Dedifferentiated amniotic fluid mesenchymal stem cell (primary cell): ENCODE measurements at regions not wholly inside any gene's neighbourhood (a gene's known extent, or its start where the extent isn't known, plus 50 kb on each side); places are given as distances from the start of the nearest gene placed in this dataset.

Experiments
- DNase-seq: peaks from one replicate; pipeline ENCODE4 v3.0.0-alpha.2; 2016; ENCODE audit errors: extremely low spot score

DNA sequence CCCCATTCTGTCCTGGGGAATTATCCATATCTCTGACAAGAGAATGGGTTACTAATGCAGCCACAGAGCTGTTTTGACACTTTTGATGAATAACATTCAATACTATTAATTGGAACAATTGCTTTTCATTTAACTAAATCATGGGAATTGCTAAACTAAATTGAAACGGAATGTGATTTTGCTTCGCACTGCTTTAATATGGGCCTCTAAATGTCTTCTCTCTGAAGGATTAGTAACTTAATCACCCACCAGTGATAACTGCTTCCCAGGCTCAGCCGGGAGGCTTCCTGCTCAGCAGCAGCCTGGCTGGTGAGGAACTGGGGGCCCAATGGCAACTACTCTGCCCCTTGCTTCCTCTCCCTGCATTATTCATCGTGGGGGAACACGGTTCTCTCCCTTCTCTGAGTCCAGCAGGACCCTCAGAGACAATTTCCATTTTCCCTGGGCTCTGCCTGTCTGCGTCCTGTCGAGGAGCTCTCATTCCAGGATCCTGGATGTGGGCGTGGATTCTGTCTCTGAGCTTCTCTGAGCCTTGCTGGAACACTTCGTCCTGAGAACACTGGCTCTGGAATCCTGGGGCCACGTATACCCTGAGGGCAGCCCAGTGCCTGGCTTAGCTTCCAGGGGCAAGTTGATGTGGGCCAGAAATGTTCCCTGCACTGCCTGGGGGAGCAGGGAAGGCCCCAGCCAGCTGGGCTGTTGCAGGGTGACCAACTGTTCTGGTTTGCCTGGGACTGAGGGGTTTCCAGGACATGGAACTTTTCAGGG, 308.9 kb downstream of the DHX35 start:
- no peak for DNase-seq

DNA sequence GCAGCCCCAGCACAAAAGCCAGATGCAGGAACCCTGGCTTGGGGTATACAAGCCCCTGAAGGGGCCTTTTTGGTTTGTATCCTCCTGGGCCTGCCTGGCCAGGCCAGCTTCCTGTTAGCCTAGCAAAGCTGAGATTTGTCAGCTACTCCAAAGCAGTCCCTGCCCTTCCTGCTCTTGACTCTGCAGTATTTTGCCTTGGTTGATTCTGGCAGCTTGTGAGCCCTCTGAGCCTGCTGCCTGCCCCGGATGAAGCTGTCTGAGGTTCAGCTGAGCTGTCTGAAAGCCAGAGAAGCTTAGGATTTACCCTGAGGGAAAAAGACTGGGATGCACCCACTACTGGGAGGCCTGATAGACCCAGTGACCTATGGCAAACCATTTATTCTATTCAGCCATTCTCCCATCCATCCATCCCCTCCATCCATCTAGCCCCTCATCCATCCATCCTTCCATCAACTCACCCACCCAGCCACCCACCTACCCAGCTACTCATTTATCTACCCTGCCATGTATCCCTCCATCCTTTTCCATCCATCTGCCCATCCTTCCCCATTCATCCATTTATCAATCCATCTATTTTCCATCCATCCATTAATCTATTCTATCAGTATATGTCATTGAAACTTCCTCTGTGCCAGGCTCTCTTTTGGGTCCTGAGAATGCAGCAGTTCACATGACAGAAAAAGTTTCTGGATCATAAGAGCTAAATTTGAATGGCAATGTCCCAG, 307.5 kb downstream of the DHX35 start:
- DNase-seq = no peak

GRCh38 chr20:39268981-39269461, 306.9 kb downstream of the DHX35 start:
- DNase-seq = no peak

DNA sequence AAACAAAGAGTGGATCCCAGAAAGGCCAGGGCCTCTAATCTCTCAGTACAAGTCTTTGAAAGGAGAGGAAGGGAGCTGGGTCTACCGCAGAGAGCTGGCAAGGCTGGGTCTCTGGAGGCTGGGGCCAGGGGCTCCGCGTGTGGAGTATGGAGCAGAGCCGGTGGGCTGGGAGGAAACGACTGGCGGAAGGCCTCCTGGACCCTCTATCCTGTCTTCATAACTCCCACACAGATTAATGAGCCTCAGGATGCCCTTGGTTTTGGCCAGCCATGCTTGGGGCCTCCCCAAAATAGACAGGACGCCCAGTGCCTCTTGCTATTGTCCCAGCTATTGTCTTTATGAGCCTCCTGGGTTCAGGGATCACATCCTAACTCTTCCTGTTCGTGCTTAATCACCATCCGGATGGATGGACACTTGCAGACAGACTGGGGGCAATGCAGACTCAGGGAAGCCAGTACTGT, 306.4 kb downstream of the DHX35 start:
- no peak for DNase-seq

DNA sequence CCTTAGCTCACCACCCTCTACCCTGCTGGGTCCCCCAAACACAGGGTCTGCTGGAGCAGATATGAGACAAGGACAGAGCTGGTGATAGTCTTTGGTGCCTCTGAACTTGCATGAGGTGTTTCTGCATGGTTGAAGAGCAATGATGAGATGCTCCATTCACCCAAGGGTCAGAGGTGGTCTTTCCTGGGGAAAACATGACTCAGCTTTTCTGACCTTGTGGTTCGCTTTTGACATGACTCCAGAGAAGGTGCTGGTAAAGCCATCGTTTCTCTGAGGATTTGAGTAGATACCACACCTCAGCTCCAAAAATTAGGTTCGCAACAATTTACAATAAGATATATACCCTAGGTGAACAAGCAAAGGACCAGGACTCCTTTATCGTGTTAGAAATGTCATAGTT, 304.8 kb downstream of the DHX35 start:
- DNase-seq = no peak

GRCh38 chr20:39264506-39265172, 302.5 kb downstream of the DHX35 start:
- peak; percentile 47 for DNase-seq

DNA sequence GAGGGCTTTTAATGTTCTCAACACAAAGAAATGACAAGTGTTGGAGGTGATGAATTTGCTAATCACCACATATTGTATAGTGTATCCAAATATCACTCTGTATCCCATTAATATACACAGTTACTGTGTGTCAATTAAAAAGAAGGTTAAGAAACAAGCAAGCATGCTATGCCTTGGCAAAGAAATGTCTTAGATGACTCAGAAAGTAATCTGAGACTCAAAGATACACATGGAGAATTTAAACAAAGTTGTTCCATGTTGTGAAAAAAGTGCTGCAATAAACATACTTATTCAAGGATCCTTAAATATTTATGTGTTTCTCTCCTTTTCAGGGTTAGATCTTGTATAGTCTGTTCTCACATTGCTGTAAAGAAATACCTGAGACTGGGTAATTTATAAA, 300.9 kb downstream of the DHX35 start:
- DNase-seq = no peak

- DNase-seq = no peak
These were observed 297.7 kb downstream of the DHX35 start for GRCh38 chr20:39259808-39260207.

- DNase-seq = no peak
These were observed 297.1 kb downstream of the DHX35 start for GRCh38 chr20:39259010-39259803.

GRCh38 chr20:39258253-39258652, 296.1 kb downstream of the DHX35 start:
- no peak for DNase-seq

DNA sequence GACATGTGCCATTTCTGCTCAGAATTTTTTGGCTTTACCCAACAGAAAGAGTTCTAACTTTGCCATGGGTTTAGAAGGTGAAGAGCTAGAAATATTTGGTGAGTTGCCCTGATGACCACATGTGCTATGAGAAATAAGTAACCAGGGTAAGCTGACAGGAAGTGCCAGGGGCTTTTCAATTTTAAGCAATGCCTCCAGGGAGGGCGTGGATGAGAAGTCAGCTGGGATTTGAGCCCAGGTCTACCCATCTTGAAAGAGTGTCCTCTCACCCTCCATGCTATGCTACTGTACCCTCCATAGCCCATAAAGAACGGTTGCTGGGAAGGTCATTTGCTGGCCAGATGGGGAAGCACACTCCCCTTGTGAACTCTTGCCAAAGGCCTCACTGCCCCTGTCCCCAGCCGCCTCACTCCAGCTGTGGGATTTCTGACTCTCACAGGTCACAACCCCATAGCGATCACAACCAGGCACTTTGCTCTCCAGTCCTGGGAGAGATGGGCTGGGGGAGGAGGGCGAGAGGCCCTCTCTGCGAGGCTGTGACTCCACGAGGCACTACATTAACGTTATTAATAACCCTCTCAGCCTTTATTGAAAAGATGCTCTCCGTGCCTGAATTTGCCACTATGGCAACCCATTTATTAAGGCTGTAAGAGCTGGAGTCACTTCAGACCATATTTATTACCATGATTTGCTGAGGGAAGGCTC, 291.1 kb downstream of the DHX35 start:
- DNase-seq = no peak

GRCh38 chr20:39252035-39252434, 289.9 kb downstream of the DHX35 start:
- no peak for DNase-seq

DNA sequence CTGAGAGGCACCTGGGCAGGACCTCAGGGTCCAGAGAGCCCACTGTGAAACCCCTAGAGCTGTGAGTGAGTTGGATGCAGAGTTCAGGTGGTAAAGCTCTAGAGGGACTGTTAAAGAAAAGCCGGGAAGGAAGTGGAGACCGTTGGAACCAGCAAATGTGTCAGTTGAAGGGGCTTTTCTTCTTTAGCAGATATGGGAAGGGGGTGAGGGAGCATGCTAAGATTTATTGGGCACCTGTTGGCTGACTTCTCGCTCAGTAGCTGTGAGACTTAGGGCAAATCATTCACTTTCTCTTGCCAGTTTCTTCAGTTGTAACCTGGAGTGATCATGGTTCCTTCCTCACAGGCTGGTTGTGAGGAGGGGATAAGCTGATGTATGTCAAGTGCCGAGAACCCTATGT, 287.7 kb downstream of the DHX35 start:
- no peak for DNase-seq

- DNase-seq = no peak
These were observed 286.8 kb downstream of the DHX35 start for GRCh38 chr20:39248862-39249485.

DNA sequence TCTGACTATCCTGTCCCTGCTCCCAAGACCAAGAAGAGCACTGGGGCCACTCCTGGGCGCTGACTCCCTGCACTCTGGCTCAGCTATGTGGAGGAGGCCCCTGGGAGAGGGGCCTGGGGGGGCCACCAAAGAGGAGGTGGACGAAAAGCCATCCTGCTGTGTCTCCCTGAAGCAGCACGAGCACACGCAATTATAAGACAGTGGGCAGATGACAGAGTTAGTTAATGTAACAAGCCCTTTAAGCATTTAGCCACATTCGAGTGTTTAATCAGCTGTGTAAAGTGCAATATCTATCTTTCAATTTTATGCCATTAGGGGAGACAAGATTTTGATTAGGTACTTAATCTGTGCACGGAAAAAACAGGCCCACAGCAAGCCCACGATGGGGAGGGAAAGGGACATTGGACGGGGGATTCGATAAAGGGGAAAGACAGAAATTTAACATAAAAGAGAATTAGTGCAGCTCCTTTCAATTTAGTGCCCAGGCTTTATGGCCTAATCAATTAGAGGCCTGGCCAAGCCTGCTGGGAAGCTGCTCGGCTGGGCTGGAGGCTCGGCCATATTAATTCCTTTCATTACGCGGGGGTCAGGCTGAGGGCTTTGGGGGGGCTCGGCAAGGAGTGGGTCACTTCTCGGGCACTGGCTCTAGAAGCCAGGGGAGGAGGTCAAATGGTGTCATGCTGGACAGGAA, 286.2 kb downstream of the DHX35 start:
- DNase-seq = no peak

DNA sequence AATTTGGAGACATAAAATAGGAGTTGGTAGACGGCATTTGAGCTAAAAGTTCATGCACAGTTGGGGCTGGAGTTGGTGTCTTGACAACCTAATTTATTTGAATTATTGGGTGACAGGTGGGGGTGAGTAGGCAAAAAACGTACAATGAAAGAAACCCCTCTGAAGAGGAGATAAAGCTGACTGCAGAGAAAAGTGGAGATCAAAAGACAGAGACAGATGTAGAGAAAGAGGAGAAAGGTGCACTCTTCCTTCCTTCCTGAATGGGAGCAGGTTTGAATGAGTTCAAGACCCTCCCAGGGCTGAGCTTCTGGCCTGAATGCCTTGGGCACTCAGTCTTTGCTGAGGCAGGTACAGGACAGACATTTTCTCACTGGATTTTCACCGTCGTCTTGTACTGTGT, 284.3 kb downstream of the DHX35 start:
- no peak for DNase-seq

- DNase-seq = no peak
These were observed 283.7 kb downstream of the DHX35 start for GRCh38 chr20:39245685-39246311.

GRCh38 chr20:39243962-39244361, 281.8 kb downstream of the DHX35 start:
- no peak for DNase-seq

DNA sequence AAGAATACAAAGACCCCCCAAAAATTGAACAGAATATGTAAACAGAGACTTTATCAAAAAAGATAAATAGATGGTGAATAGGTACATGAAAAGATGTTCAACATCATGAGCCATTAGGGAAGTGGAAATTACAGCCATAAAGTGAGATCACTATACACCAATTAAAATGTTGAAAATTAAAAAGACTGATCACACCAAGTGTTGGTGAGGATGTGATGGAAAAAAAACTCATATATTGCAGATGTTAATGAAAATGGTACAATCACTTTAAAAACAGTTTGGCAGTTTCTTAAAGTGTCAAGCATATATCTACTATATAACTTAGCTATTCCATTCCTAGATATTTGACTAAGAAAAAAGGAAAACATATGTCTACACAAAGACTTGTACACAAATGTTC, 280.5 kb downstream of the DHX35 start:
- DNase-seq = no peak
